AG04450 (cell line): ENCODE measurements at regions not wholly inside any gene's neighbourhood (a gene's known extent, or its start where the extent isn't known, plus 50 kb on each side); places are given as distances from the start of the nearest gene placed in this dataset.

Experiments
- CTCF ChIA-PET: fragments of 300-600, 350-600 bp; formaldehyde crosslinking; extraction: SDS; loops from one replicate; lab custom pipeline; 2022; ENCODE audit warnings: antibody characterized with exemption, inconsistent platforms; lab: Charles Lee
- POLR2A ChIA-PET: fragments of 350-600 bp; formaldehyde crosslinking; extraction: SDS; loops from one replicate; lab custom pipeline; 2021; ENCODE audit warnings: antibody characterized with exemption, inconsistent platforms; lab: Yijun Ruan, JAX
- DNase-seq: peaks from one replicate; pipeline ENCODE4 v3.0.0-alpha.2; 2011; ENCODE audit warnings: low read depth, low spot score
- H3K27ac ChIP-seq: one replicate; pipeline ENCODE4 v1.5.1; 2012; ENCODE audit warnings: low read depth, low read length, control low read depth
- H3K27me3 ChIP-seq: one replicate; pipeline ENCODE4 v1.6.0; 2012; ENCODE audit warnings: low read length; ENCODE audit not compliant: control insufficient read depth, insufficient read depth
- H3K4me3 ChIP-seq: 2 replicates; pipeline ENCODE4 v1.5.1; 2011; ENCODE audit warnings: mild to moderate bottlenecking, low read depth, low read length, control low read depth
- H3K9me3 ChIP-seq: 2 replicates; pipeline ENCODE4 v1.5.1; 2012; ENCODE audit warnings: low read length; ENCODE audit not compliant: control insufficient read depth, insufficient read depth
- TF ChIP-seq, protein P1 (sequence below): IDR thresholded peaks from 2 replicates; pipeline ENCODE4 v1.5.1; 2011; ENCODE audit warnings: low read depth, low read length, control low read depth, inconsistent platforms

- TF ChIP-seq, protein P1, sequence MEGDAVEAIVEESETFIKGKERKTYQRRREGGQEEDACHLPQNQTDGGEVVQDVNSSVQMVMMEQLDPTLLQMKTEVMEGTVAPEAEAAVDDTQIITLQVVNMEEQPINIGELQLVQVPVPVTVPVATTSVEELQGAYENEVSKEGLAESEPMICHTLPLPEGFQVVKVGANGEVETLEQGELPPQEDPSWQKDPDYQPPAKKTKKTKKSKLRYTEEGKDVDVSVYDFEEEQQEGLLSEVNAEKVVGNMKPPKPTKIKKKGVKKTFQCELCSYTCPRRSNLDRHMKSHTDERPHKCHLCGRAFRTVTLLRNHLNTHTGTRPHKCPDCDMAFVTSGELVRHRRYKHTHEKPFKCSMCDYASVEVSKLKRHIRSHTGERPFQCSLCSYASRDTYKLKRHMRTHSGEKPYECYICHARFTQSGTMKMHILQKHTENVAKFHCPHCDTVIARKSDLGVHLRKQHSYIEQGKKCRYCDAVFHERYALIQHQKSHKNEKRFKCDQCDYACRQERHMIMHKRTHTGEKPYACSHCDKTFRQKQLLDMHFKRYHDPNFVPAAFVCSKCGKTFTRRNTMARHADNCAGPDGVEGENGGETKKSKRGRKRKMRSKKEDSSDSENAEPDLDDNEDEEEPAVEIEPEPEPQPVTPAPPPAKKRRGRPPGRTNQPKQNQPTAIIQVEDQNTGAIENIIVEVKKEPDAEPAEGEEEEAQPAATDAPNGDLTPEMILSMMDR = no peak
- Histone ChIP-seq H3K4me3 (no peak overlapping the region), H3K27me3 (no peaks in the 10 kb centered on the region), H3K9me3 (no peaks in the 10 kb centered on the region), H3K27ac (no peak overlapping the region)
- DNase-seq = no peak
- ChIA-PET POLR2A (no interaction called here), CTCF (no interaction called here)
Observed at GRCh38 chr12:30191696-30192455, 408.1 kb upstream of the TMTC1 start.

- Histone ChIP-seq H3K4me3 (no peak overlapping the region), H3K9me3 (no peaks in the 10 kb centered on the region), H3K27me3 (no peaks in the 10 kb centered on the region), H3K27ac (no peak overlapping the region)
- CTCF ChIA-PET = no interaction called here
- TF ChIP-seq, protein P1 = no peak
- no peak for DNase-seq
- POLR2A ChIA-PET = no interaction called here
Observed at GRCh38 chr12:30188602-30189326, 405.0 kb upstream of the TMTC1 start.

DNA sequence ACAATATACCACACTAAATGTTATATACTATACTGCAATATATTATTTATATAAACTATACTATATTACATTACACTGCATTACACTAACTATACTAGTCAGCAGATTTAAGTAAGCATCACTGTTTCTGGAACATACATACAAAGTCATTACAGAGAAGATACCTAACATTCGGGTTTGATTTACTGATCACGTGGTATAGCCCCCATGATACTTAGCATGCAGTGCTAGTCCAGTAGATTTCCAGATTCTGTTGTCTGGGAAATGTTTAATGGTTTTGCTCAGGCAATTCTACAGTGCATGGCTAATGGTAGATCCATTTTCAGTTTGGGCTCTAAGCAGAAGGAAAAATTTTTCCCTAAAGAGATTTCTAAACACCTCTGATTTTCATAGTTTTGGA is 403.7 kb upstream of the TMTC1 start:
- TF ChIP-seq, protein P1 = no peak
- H3K4me3 ChIP-seq = no peak overlapping the region
- no peak for DNase-seq
- ChIA-PET POLR2A (no interaction called here), CTCF (no interaction called here)
- H3K27me3 ChIP-seq = no peaks in the 10 kb centered on the region
- H3K27ac ChIP-seq = no peak overlapping the region
- H3K9me3 ChIP-seq = no peaks in the 10 kb centered on the region

DNA sequence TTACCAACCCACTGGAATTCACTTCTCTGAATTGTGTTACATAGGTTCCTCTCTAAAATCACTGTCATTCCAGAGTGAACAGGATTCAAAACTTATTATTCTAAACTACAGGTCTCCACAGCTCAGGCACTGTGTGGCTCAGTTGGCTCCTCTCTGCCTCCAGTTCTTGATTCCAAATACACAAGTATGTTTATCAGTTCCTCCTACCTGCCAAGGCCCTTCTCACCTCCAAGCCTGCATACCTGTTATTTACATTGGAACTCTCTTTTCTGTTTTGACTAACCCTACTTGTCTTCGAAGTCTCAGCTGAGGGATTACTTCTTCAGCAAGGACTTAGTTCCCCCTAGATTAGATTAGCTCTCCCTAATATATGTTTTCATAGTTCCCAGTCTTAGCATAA is 397.6 kb upstream of the TMTC1 start:
- TF ChIP-seq, protein P1 = no peak
- no peaks in the 10 kb centered on the region for H3K9me3 ChIP-seq
- no peak overlapping the region for H3K27ac ChIP-seq
- DNase-seq = no peak
- H3K27me3 ChIP-seq = no peaks in the 10 kb centered on the region
- CTCF ChIA-PET = no interaction called here
- no peak overlapping the region for H3K4me3 ChIP-seq
- POLR2A ChIA-PET = no interaction called here

- no peak for DNase-seq
- Histone ChIP-seq H3K9me3 (no peaks in the 10 kb centered on the region), H3K27me3 (no peaks in the 10 kb centered on the region), H3K4me3 (no peak overlapping the region), H3K27ac (no peak overlapping the region)
- TF ChIP-seq, protein P1 = no peak
- ChIA-PET CTCF (no interaction called here), POLR2A (no interaction called here)
Observed at GRCh38 chr12:30180602-30181001, 396.9 kb upstream of the TMTC1 start.
